Peyer's patch (tissue), 4 donors: ENCODE measurements at regions not wholly inside any gene's neighbourhood (a gene's known extent, or its start where the extent isn't known, plus 50 kb on each side); places are given as distances from the start of the nearest gene placed in this dataset.

Source experiments
- CTCF ChIP-seq, 6 experiments: fragments of 450-650 bp in 4 of 6; fragments of 200-600 bp in 2 of 6; sonication (generic) in 1 of 6; IDR thresholded peaks; one replicate each; pipeline ENCODE4 v1.5.1; 2017 to 2019; ENCODE audit warnings: antibody characterized with exemption in 6 of 6, mild to moderate bottlenecking in 3 of 6, moderate library complexity in 1 of 6
- POLR2A ChIP-seq, 2 donors: fragments of 450-650 bp; IDR thresholded peaks; one replicate each; pipeline ENCODE4 v1.5.1; 2017; ENCODE audit warnings: antibody characterized with exemption in 2 of 2, mild to moderate bottlenecking in 2 of 2, moderate library complexity in 2 of 2

GRCh38 chr7:13724977-13725566 is 264.4 kb downstream of the ETV1 start:
- TF ChIP-seq POLR2A (IDR thresholded peaks at IDR 0.05) (no peak), CTCF (IDR thresholded peaks at IDR 0.05) (no peak)
